IPS DF 4.7 (cell line): ENCODE measurements at regions not wholly inside any gene's neighbourhood (a gene's known extent, or its start where the extent isn't known, plus 50 kb on each side); places are given as distances from the start of the nearest gene placed in this dataset.
A peak's percentile ranks its signal among the peaks of the same experiment; 100 is the strongest.
"Not testable (repeated sequence)": the region's sequence is repeated elsewhere in the genome, so short reads cannot be mapped to it uniquely, and the experiment has no call there.

Experiments used
- DNase-seq: peaks from one replicate; pipeline ENCODE4 v3.0.0-alpha.2; 2013; ENCODE audit warnings: low spot score; ENCODE audit errors: extremely low read depth

- DNase-seq = no peak
Observed at GRCh38 chr9:85339338-85339737, 402.4 kb downstream of the AGTPBP1 start.

DNA sequence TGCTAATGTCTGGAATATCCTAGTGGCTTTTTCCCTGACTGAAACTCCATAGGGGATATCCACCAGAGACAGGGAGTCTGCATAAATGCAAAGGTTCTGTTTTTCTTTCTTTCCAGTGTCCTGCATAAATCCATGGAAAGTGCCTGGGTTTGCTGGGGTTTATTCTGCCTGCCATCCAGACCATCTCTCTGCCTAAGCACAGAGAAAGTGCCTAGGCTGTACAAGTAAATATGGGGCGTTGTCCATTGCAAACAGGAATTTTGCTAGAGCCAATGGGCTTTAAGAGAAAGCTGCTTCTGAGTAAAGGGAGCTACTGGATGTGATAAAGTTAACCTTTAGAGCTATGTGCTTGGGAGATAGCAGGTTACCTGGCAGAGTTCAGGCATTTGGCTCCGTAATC, 407.5 kb downstream of the AGTPBP1 start:
- DNase-seq = no peak

- DNase-seq = peak; percentile 71
Observed at GRCh38 chr9:85332487-85332886, 409.3 kb downstream of the AGTPBP1 start.

GRCh38 chr9:85331626-85332025, 410.1 kb downstream of the AGTPBP1 start:
- DNase-seq = no peak

DNA sequence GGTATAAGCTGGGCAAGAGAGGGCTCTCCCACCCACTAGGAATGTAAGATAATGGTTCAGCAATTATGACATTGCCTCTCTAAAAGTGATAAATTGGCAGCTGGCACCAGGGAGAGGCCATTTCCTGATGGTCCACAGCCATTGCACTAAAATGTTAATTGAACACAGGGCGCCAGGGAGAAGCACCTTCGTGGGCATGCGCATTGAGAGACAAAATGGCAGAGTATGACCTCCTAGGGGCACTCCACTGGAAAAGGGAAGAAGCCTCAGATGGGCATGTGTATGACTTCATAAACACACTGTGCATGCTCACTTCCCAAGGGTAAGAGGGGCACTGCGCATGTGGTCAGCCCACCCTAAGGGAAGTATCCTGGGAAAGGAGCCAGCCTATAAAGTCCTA, 419.2 kb downstream of the AGTPBP1 start:
- no peak for DNase-seq

DNA sequence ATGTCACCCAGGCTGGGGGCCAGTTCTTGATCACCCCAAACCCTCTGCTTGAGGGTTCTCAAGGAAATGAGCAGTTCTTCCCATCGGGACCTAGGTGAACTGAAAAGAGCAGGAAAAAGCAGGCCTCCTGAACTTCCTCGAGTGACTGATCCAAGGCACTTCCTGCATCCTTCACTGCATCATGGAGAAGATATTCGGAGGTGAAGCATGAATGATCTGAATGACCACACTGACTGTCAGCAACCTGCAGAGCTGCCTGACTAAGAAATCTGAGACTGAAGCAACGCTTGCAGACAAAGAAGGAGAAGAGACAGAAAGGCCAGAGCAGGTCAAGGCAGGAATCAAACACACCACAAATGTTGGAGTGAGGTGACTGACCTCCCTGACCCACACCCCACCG, 420.2 kb downstream of the AGTPBP1 start:
- no peak for DNase-seq

GRCh38 chr9:85319936-85320656, 421.7 kb downstream of the AGTPBP1 start:
- no peak for DNase-seq

DNA sequence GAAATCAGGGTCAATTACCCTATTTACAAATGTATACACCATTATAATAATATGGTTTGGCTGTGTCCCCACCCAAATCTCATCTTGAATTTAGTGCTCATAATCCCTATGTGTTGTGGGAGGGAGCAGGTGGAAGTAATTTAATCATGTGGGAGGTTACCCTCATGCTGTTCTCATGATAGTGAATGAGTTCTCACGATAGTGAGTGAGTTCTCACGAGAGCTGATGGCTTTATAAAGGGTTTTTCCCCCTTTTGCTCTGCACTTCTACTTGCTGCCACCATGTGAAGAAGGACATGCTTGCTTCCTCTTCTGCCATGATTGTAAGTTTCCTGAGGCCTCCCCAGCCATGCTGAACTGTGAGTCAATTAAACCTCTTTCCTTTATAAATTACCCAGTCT, 426.2 kb downstream of the AGTPBP1 start:
- not testable (repeated sequence) for DNase-seq

GRCh38 chr9:85310573-85310972, 431.2 kb downstream of the AGTPBP1 start:
- no peak for DNase-seq

GRCh38 chr9:85303757-85304134, 438.0 kb downstream of the AGTPBP1 start:
- no peak for DNase-seq

DNA sequence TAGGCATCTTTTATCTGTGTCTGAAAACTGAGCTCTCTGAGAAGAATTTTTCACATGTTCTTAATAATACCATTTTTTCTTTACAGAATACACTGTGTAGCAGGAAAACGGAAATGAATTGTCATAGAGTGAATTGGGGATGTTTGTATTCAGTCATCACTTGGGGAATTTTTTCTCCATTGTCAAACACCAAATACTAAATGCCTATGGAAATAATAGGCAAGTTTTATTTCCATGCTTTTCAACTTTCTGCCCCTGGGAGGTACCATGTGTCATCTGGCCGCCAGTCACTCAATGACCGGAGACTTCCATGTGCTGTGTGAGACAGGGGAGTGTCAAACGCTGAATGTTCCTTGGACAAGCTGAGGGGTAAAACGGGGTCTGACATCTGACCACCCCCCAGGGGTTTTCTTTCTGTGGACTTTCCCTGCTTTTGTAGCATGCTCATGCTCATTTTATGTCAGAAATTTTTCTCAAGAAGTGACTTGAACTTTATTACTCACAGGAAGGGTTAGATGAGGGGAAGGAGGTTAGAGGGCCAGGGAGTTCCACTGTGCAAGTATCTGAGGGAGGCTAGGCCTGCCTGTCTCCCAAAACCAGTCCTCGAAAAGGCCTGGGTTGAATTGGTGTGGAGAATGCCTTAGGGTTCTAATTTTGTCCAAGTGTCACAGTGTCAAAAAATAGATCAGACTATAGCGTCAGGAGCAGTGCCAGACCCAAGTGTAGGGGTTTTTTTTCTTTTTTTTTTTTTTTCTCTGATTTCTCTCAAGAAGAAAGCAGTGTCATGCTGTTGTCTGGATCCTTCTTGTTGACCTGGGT, 438.6 kb downstream of the AGTPBP1 start:
- DNase-seq = no peak

GRCh38 chr9:85298499-85298898, 443.3 kb downstream of the AGTPBP1 start:
- DNase-seq = no peak

- not testable (repeated sequence) for DNase-seq
Observed at GRCh38 chr9:85295244-85295643, 446.5 kb downstream of the AGTPBP1 start.

GRCh38 chr9:85292261-85292660, 449.5 kb downstream of the AGTPBP1 start:
- DNase-seq = no peak

- no peak for DNase-seq
Observed at GRCh38 chr9:85291266-85291665, 450.5 kb downstream of the AGTPBP1 start.

DNA sequence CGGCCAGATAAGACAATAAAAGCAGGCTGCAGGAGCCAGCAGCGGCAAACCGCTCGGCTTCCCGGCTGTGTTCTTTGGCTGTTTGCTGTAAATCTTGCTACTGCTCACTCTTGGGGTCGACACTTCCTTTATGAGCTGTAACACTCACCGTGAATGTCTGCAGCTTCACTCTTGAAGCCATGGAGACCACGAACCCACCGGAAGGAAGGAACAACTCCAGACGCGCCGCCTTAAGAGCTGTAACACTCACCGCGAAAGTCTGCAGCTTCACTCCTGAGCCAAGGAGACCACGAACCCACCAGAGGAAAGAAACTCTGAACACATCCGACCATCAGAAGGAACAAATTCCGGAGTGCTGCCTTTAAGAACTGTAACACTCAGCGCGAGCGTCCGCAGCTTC, 451.7 kb downstream of the AGTPBP1 start:
- no peak for DNase-seq

- no peak for DNase-seq
Observed at GRCh38 chr9:85289142-85289541, 452.6 kb downstream of the AGTPBP1 start.

GRCh38 chr9:85283421-85283820, 458.3 kb downstream of the AGTPBP1 start:
- no peak for DNase-seq

GRCh38 chr9:85278769-85279168, 463.0 kb downstream of the AGTPBP1 start:
- no peak for DNase-seq

DNA sequence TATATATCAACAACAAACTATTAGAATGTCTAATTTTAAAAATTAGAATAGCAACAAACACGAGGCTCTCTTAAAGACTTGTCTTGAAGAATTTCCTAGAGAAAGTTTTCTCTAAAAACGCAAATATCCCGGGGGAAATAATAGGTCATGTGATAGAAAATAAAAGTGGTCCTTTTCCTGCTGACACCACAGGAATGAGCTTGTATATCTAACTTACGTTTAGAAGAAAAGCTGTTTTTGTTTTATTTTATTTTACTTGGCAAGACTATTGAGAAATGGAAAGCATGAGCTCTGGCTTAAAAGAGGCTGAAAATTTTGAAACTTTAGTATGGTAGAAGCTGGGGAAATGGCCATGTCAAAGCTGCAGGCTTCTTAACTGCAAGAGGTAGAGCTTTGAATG, 465.0 kb downstream of the AGTPBP1 start:
- no peak for DNase-seq

GRCh38 chr9:85269811-85270210, 471.9 kb downstream of the AGTPBP1 start:
- no peak for DNase-seq

- peak; percentile 9 for DNase-seq
Observed at GRCh38 chr9:85268131-85268530, 473.6 kb downstream of the AGTPBP1 start.

DNA sequence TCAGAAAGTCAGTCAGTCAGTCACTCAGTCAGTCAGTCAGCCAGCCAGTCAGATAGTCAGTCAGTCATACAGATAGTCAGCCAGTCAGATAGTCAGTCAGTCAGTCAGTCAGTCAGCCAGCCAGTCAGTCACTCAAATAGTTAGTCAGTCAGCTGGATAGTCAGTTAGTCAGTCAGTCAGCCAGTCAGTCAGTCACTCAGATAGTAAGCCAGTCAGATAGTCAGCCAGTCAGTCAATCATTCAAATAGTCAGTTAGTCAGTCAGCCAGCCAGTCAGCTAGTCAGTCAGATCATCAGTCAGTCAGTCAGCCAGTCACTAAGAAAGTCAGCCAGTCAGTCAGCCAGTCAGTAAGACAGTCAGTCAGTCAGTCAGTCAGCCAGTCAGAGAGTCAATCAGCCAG, 477.1 kb downstream of the AGTPBP1 start:
- no peak for DNase-seq
